ENCODE measurements at regions not wholly inside any gene's neighbourhood (a gene's known extent, or its start where the extent isn't known, plus 50 kb on each side); places are given as distances from the start of the nearest gene placed in this dataset.

GRCh38 chr3:190180268-190180667 is 59.6 kb upstream of the P3H2 start:
- TF ChIP-seq CTCF (IDR thresholded peaks at IDR 0.05) (no peak), POLR2A (IDR thresholded peaks at IDR 0.05) (no peak)

All from upper lobe of left lung (tissue), 4 donors.